ENCODE measurements at regions not wholly inside any gene's neighbourhood (a gene's known extent, or its start where the extent isn't known, plus 50 kb on each side); places are given as distances from the start of the nearest gene placed in this dataset.
"Not testable (repeated sequence)": the region's sequence is repeated elsewhere in the genome, so short reads cannot be mapped to it uniquely, and the experiment has no call there.

GRCh38 chr7:17440025-17440784 is 141.8 kb downstream of the AHR start:
- DNase-seq (ENCODE audit: low spot score) = not testable (repeated sequence)

- DNase-seq (ENCODE audit: low spot score) = no peak
These were observed 142.4 kb downstream of the AHR start for GRCh38 chr7:17440831-17441230.

GRCh38 chr7:17441557-17441956 is 143.1 kb downstream of the AHR start:
- no peak for DNase-seq (ENCODE audit: low spot score)

- no peak for DNase-seq (ENCODE audit: low spot score)
These were observed 145.7 kb downstream of the AHR start for GRCh38 chr7:17444151-17444550.

GRCh38 chr7:17444673-17445072 is 146.2 kb downstream of the AHR start:
- DNase-seq (ENCODE audit: low spot score) = no peak

- DNase-seq (ENCODE audit: low spot score) = no peak
These were observed 147.9 kb downstream of the AHR start for GRCh38 chr7:17446340-17446739.

- no peak for DNase-seq (ENCODE audit: low spot score)
These were observed 149.5 kb downstream of the AHR start for GRCh38 chr7:17447728-17448478.

- DNase-seq (ENCODE audit: low spot score) = no peak
These were observed 150.3 kb downstream of the AHR start for GRCh38 chr7:17448479-17449423.

- no peak for DNase-seq (ENCODE audit: low spot score)
These were observed 158.1 kb downstream of the AHR start for GRCh38 chr7:17456541-17456940.

GRCh38 chr7:17460001-17460400 is 161.5 kb downstream of the AHR start:
- DNase-seq (ENCODE audit: low spot score) = no peak

GRCh38 chr7:17460665-17461064 is 162.2 kb downstream of the AHR start:
- no peak for DNase-seq (ENCODE audit: low spot score)

- DNase-seq (ENCODE audit: low spot score) = no peak
These were observed 163.7 kb downstream of the AHR start for GRCh38 chr7:17462131-17462631.

GRCh38 chr7:17463511-17464085 is 165.1 kb downstream of the AHR start:
- DNase-seq (ENCODE audit: low spot score) = no peak

GRCh38 chr7:17466216-17466615 is 167.8 kb downstream of the AHR start:
- DNase-seq (ENCODE audit: low spot score) = no peak

- no peak for DNase-seq (ENCODE audit: low spot score)
These were observed 169.0 kb downstream of the AHR start for GRCh38 chr7:17467386-17467945.

- DNase-seq (ENCODE audit: low spot score) = no peak
These were observed 172.9 kb downstream of the AHR start for GRCh38 chr7:17471325-17471724.

- DNase-seq (ENCODE audit: low spot score) = no peak
These were observed 174.1 kb downstream of the AHR start for GRCh38 chr7:17472518-17472917.

GRCh38 chr7:17472939-17473338 is 174.5 kb downstream of the AHR start:
- DNase-seq (ENCODE audit: low spot score) = no peak

- no peak for DNase-seq (ENCODE audit: low spot score)
These were observed 176.4 kb downstream of the AHR start for GRCh38 chr7:17474724-17475344.

- DNase-seq (ENCODE audit: low spot score) = no peak
These were observed 178.7 kb downstream of the AHR start for GRCh38 chr7:17477182-17477581.

- no peak for DNase-seq (ENCODE audit: low spot score)
These were observed 182.7 kb downstream of the AHR start for GRCh38 chr7:17481118-17481517.
